SH-SY5Y (cell line): ENCODE measurements at regions not wholly inside any gene's neighbourhood (a gene's known extent, or its start where the extent isn't known, plus 50 kb on each side); places are given as distances from the start of the nearest gene placed in this dataset.

ENCODE experiments used
- GATA2 ChIP-seq: IDR thresholded peaks from 2 replicates; pipeline ENCODE4 v1.6.1; 2011; ENCODE audit warnings: mild to moderate bottlenecking, low read depth, low read length
- GATA3 ChIP-seq: IDR thresholded peaks from 2 replicates; pipeline ENCODE4 v1.6.1; 2011; ENCODE audit warnings: low read depth, mild to moderate bottlenecking, low read length, moderate library complexity

DNA sequence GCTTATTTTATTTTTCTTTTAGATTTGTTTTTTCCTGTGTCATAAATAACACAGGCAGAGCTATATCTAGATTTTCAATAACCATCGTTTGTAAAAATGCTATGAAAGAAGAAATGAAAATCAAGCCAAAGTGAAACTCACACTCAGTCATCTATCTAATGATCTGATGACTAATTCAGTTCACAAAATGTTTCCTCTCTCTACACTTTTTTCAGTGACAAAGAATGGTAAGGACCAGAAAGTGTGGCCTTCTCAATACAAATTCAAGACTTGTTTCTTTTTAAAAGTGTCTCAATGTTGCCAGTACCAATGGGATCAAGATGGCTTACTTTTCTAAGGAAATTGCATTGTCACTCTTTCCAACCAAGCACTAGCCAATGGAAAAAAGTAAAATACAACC lies 282.8 kb upstream of the PKN2 start:
- TF ChIP-seq GATA2 (no peak), GATA3 (no peak)
